Right lobe of liver (tissue), 4 donors: ENCODE measurements at regions not wholly inside any gene's neighbourhood (a gene's known extent, or its start where the extent isn't known, plus 50 kb on each side); places are given as distances from the start of the nearest gene placed in this dataset.

ENCODE experiments used
- POLR2A ChIP-seq: fragments of 450-650 bp; IDR thresholded peaks from one replicate; pipeline ENCODE4 v1.6.1; 2017; ENCODE audit warnings: antibody characterized with exemption, mild to moderate bottlenecking
- TF ChIP-seq, protein P1 (sequence below), 4 donors: fragments of 200-600 bp in 3 of 4; fragments of 450-650 bp in 1 of 4; IDR thresholded peaks; one replicate each; pipeline versions ENCODE4 v1.5.1 to v1.8.0; 2016 to 2022; ENCODE audit warnings: antibody characterized with exemption in 4 of 4, mild to moderate bottlenecking in 2 of 4
- donor health status: DM: no; HTN: no; CAD: no.
- donor health status: DM: no; HTN: no; CAD: no.
- donor health status: DM: no; HTN: yes; CAD: no.

GRCh38 chr5:97499605-97500004 is 316.6 kb upstream of the RIOK2 start:
- TF ChIP-seq, protein P1, sequence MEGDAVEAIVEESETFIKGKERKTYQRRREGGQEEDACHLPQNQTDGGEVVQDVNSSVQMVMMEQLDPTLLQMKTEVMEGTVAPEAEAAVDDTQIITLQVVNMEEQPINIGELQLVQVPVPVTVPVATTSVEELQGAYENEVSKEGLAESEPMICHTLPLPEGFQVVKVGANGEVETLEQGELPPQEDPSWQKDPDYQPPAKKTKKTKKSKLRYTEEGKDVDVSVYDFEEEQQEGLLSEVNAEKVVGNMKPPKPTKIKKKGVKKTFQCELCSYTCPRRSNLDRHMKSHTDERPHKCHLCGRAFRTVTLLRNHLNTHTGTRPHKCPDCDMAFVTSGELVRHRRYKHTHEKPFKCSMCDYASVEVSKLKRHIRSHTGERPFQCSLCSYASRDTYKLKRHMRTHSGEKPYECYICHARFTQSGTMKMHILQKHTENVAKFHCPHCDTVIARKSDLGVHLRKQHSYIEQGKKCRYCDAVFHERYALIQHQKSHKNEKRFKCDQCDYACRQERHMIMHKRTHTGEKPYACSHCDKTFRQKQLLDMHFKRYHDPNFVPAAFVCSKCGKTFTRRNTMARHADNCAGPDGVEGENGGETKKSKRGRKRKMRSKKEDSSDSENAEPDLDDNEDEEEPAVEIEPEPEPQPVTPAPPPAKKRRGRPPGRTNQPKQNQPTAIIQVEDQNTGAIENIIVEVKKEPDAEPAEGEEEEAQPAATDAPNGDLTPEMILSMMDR (IDR thresholded peaks at IDR 0.05), result no peak
- TF ChIP-seq POLR2A, result no peak
